Lung microvascular endothelial cell (primary cell): ENCODE measurements at regions not wholly inside any gene's neighbourhood (a gene's known extent, or its start where the extent isn't known, plus 50 kb on each side); places are given as distances from the start of the nearest gene placed in this dataset.
A peak's percentile ranks its signal among the peaks of the same experiment; 100 is the strongest.

ENCODE experiments used
- DNase-seq, 2 donors: peaks; one replicate each; pipeline versions ENCODE4 v3.0.0 to v3.0.0-alpha.2; 2010; ENCODE audit warnings: low read depth in 2 of 2

GRCh38 chr6:2503816-2504494, 246.8 kb downstream of the MYLK4 start:
- no peak for DNase-seq

- no peak for DNase-seq
Observed at GRCh38 chr6:2502998-2503674, 247.6 kb downstream of the MYLK4 start.

DNA sequence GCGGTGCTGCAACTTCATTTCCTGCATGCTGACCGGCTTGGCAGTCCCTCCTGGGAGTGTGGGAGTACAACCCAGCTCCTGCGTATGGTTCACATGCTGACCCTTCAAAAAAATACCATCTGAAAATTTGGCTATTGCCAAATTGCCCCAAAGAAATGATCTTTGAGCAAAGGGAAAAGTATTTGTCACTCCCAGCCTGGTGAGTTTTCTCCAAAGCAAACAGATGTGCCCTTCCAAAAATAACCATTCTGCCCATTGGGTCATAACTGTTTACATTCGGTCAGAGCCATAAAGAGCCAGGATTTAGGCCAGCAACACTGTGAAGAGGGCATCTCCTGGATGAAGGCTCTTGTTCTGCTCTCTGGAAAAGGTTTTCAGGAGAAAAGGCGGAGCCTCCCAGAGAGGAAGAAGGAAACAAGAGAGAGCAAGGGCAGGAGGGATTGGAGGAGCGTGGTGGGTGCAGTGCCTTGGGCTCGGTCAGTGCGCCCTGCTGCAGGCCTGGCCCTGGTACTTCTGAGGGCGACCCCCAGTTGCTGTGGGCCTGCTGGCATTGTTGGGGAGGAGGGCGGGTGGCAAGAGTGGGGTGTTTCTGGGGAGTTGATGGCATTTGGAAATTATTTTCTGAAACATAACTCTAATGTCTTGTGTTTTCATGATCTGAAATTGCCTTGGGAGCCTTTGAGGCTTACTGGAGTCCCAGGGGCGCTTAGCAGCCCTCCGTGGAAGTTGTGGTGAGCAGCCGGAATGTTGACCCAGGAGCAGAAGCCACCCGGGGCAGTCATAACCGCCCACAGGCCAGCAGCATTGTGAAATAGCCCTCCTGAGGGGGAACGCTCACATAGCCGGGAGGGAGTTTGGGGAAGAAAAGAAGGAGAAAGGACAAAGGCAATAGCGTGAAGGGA, 248.4 kb downstream of the MYLK4 start:
- DNase-seq: no peak

GRCh38 chr6:2497922-2498623, 252.6 kb downstream of the MYLK4 start:
- DNase-seq: peak; percentile 30 to 80

DNA sequence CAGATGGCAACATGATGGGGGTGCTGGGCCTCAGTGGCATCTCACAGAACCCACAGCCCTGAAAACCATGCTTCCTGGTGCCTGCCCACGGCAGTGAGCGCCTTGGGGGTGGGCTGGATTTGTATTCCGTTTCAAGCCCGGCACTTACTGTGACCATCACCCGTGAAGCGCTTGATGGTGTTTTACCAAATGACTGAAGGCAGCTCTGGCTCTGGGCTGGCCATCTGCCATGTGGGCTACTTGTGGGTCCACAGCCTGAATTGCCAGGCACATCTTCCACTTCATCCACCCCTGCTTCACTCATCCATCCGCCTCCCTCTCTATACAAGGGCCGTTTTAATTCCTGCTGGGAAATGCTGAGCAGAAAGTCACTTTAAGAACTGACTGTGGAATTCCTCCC, 250.9 kb upstream of the GMDS start:
- DNase-seq: no peak

DNA sequence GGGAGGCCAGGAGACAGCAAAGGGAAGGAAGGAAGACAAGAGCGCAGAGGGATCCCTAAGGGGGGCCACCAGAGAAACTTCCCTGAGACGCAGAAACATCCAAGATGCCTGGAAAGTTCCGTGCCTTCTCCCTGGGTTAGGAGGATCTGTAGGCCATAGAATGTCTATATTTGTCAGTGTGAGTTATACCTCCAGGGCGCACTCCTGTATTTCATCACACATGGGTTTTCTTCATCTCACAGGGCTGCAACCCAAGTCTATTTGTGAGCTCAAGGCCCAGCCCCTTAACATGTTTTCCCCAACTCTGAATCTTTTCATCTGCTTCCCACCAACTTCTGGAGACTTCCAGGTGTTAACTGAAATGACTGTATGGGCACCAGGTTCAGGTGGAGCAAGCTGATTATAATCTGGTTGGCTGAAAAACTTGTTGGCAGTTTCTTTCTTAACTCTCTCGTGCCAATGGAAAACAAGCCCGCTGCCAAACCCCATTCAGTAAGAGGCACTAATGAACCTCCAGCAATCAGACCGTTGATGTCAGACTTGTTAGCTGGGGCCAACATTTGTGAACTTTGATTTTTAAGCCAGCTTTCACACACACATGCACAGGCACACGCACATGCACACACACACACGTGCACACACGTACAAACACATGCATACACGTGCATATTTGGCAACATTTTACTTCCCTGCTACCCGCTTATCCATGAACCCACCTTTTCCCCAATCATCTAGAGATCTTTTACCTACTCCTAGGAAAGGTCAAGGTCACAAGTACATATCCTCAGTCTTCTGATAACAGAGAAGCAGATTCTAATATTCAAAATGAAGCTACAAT, 247.5 kb upstream of the GMDS start:
- DNase-seq: no peak

DNA sequence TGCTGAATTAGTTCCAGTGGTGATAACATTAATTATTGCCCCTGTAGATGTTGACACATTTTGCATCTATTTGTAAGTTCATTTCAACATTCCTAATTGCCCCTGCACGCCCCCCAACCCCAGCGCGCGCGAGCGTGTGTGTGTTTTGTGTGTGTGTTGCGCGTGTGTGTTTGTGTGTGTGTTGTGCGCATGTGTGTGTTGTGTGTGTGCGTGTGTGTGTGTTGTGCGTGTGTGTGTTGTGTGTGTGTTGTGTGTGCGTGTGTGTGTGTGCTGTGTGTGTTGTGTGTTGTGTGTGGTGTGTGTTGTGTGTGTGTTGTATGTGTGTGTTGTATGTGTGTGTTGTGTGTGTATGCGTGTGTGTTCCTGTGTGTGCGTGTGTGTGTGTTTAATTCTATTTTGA, 245.7 kb upstream of the GMDS start:
- DNase-seq: no peak

- DNase-seq: no peak
Observed at GRCh38 chr6:2488578-2488977, 243.2 kb upstream of the GMDS start.

DNA sequence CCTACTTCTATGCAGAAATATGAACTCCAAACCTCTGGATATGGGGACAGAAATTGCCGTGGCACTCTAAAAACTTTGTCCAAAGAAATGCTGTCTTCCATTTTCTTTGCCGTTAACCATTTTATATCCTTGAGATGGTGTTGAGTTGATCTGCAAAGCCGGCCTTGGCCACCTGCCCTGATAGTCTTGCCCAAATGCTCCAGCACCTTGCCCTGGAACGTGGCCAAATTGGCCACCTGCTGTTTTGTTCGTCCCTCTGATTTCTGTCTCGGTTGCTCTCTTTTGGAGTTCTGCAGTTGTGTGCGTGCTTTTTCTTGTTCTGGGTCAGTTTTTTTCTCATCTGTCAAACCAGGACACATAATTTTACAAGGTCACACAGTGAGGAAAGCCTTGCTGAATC, 239.7 kb upstream of the GMDS start:
- no peak for DNase-seq

- DNase-seq: no peak
Observed at GRCh38 chr6:2482773-2483172, 237.4 kb upstream of the GMDS start.

DNA sequence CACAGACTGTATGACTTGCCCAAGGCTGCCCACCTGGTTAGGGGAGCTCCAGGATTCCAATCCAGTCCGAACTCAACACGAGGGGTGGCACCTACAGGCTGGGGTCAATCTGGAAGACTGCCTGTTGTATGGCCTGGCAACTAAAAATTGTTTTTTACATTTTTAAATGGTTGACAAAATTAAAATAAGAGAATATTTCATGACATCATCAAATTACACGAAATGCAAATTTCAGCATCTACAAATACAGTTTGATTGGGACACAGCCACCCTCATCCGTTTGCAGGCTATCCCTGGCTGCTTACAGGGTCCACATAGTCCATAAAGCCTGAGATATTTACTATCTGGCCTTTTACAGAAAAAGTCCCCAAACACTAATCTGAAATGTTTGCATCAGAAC, 235.9 kb upstream of the GMDS start:
- DNase-seq: no peak

DNA sequence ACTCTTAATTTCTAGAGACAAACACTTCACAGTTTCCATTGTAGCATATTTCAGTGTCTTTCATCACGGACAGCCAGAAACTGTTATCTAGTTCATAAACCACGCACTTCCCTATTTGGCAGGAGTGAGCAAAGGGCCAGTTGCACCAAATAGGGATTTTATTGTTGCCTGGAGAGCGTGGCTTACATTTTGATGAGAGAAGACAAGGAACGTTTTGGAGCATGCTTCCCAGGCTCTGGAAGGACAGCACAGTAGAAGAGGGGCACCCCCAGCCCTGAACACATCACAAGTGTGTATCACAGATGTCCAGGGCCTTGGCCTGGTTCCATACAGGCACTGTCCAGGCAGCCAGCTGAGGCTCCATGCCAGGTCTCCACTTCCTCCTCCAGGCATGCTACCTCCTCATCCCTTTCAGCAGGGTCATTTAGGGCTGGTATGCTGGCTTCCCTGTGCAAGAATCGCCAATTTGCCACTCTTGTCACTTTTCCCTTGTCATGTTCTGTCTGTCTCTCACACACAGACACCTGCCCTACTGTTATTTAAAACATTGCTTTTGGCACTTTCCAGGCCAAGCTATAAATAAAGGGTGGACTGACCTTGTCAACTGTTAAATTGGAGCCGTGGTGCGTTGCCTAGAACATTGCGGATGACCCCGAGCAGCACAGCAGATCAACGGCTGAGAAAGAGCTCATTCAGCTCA, 235.0 kb upstream of the GMDS start:
- DNase-seq: peak in 1 of 2 donors; percentile 81

GRCh38 chr6:2478200-2478599, 232.8 kb upstream of the GMDS start:
- peak in 1 of 2 donors; percentile 51 for DNase-seq

DNA sequence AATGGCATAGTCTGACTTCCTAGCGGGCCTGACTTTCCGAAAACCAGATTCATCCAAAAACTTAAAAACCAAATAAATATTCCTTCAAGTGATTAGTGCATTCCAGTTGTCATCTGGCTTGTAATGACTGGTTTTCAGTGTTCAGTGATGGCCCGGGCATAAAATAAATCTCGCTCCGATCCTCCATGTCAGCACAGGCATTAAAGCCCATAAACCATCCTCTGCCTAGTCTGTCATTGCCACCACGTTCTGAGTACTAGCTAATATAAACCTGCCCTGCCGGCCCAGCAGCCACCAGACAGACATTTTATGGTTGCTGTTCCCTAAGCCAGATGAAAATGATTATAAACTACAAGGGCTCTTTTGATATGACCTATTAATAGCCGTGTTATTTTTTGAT, 232.3 kb upstream of the GMDS start:
- DNase-seq: no peak

- no peak for DNase-seq
Observed at GRCh38 chr6:2477250-2477649, 231.8 kb upstream of the GMDS start.

GRCh38 chr6:2476376-2476775, 231.0 kb upstream of the GMDS start:
- no peak for DNase-seq

- DNase-seq: no peak
Observed at GRCh38 chr6:2471472-2471871, 226.1 kb upstream of the GMDS start.

GRCh38 chr6:2469428-2469827, 224.0 kb upstream of the GMDS start:
- no peak for DNase-seq

- DNase-seq: no peak
Observed at GRCh38 chr6:2468601-2468955, 223.2 kb upstream of the GMDS start.

GRCh38 chr6:2467929-2468600, 222.7 kb upstream of the GMDS start:
- DNase-seq: no peak
